HepG2 (cell line): ENCODE measurements at regions not wholly inside any gene's neighbourhood (a gene's known extent, or its start where the extent isn't known, plus 50 kb on each side); places are given as distances from the start of the nearest gene placed in this dataset.

ENCODE experiments used
- FOXM1 ChIP-seq: sonication (generic); formaldehyde crosslinking; IDR thresholded peaks from 2 replicates; pipeline ENCODE4 v1.5.0; 2020; ENCODE audit warnings: missing genetic modification reagents
- MTA1 ChIP-seq: sonication (generic); formaldehyde crosslinking; IDR thresholded peaks from 2 replicates; pipeline ENCODE4 v1.4.0; 2020; ENCODE audit warnings: missing genetic modification reagents, mild to moderate bottlenecking, borderline replicate concordance
- PAXIP1 ChIP-seq: sonication (generic); formaldehyde crosslinking; conservative IDR thresholded peaks from 2 replicates; pipeline ENCODE4 v1.4.0; 2020; ENCODE audit warnings: mild to moderate bottlenecking, missing genetic modification reagents, moderate library complexity
- TAF1 ChIP-seq: sonication (generic); formaldehyde crosslinking; IDR thresholded peaks from 2 replicates; pipeline ENCODE4 v1.4.0; 2020; ENCODE audit warnings: missing genetic modification reagents
- TIGD3 ChIP-seq: sonication (generic); formaldehyde crosslinking; IDR thresholded peaks from 2 replicates; pipeline ENCODE4 v1.5.1; 2020; ENCODE audit warnings: mild to moderate bottlenecking, missing genetic modification reagents, borderline replicate concordance
- ZBTB40 ChIP-seq, 2 experiments: fragments of 450-650 bp in 1 of 2; sonication (generic) in 1 of 2; formaldehyde crosslinking in 1 of 2; IDR thresholded peaks; 2 replicates each; pipeline versions ENCODE4 v1.6.1 to v1.8.0; 2016 to 2022; ENCODE audit warnings: antibody characterized with exemption in 1 of 2, mild to moderate bottlenecking in 1 of 2, missing genetic modification reagents in 1 of 2
- ZFY ChIP-seq: sonication (generic); formaldehyde crosslinking; IDR thresholded peaks from 2 replicates; pipeline ENCODE4 v1.4.0; 2020; ENCODE audit warnings: missing genetic modification reagents
- ZKSCAN8 ChIP-seq: IDR thresholded peaks from 2 replicates; pipeline ENCODE4 v1.6.1; 2016; ENCODE audit warnings: borderline replicate concordance, missing genetic modification reagents, missing compliant biosample characterization
- ZMYM2 ChIP-seq: sonication (generic); formaldehyde crosslinking; IDR thresholded peaks from 2 replicates; pipeline ENCODE4 v1.8.0; 2022; ENCODE audit warnings: mild to moderate bottlenecking, missing genetic modification reagents
- ZNF264 ChIP-seq: sonication (generic); formaldehyde crosslinking; IDR thresholded peaks from 2 replicates; pipeline ENCODE4 v1.4.0; 2020; ENCODE audit warnings: missing genetic modification reagents
- ZNF350 ChIP-seq: sonication (generic); formaldehyde crosslinking; IDR thresholded peaks from 2 replicates; pipeline ENCODE4 v1.4.0; 2020; ENCODE audit warnings: mild to moderate bottlenecking, low read depth, missing genetic modification reagents, borderline replicate concordance
- ZNF564 ChIP-seq: sonication (generic); formaldehyde crosslinking; IDR thresholded peaks from 2 replicates; pipeline ENCODE4 v1.8.1; 2023; ENCODE audit warnings: mild to moderate bottlenecking, missing genetic modification reagents
- ZNF761 ChIP-seq: sonication (generic); formaldehyde crosslinking; conservative IDR thresholded peaks from 2 replicates; pipeline ENCODE4 v1.4.0; 2020; ENCODE audit warnings: mild to moderate bottlenecking, missing genetic modification reagents
- ZNF781 ChIP-seq: sonication (generic); formaldehyde crosslinking; IDR thresholded peaks from 2 replicates; pipeline ENCODE4 v1.5.1; 2020; ENCODE audit warnings: borderline replicate concordance, mild to moderate bottlenecking, missing genetic modification reagents; ENCODE audit errors: not compliant biosample characterization

GRCh38 chr2:62293490-62294271, 97.8 kb downstream of the B3GNT2 start (continued):
- TF ChIP-seq ZFY (CRISPR knock-in tag) (peak; percentile 88), ZNF350 (CRISPR knock-in tag) (peak; percentile 58; the same call in 1 of the 2 replicates), ZMYM2 (0 out of 2 replicates have a peak, but pooled peaks have one; percentile 37), FOXM1 (CRISPR knock-in tag) (no peak), ZNF761 (peak; percentile 63), TAF1 (CRISPR knock-in tag) (peak; percentile 32; the same call in 1 of the 2 replicates), ZNF564 (peak; percentile 58; the same call in 1 of the 2 replicates), ZNF781 (CRISPR knock-in tag) (peak; percentile 21), ZKSCAN8 (CRISPR knock-in tag) (no peak), MTA1 (CRISPR knock-in tag) (peak; percentile 64; the same call in 1 of the 2 replicates), TIGD3 (CRISPR knock-in tag) (0 out of 2 replicates have a peak, but pooled peaks have one; percentile 45), ZBTB40 (IDR thresholded peaks at IDR 0.05) (no peak), ZBTB40 (CRISPR knock-in tag; IDR thresholded peaks at IDR 0.05) (no peak), PAXIP1 (CRISPR knock-in tag) (0 out of 2 replicates have a peak, but pooled peaks have one; percentile 14), ZNF264 (CRISPR knock-in tag) (no peak)
